HepG2 (cell line): ENCODE measurements at regions not wholly inside any gene's neighbourhood (a gene's known extent, or its start where the extent isn't known, plus 50 kb on each side); places are given as distances from the start of the nearest gene placed in this dataset.

Experiments
- BRCA1 ChIP-seq: sonication (generic); formaldehyde crosslinking; IDR thresholded peaks from 2 replicates; pipeline ENCODE4 v1.4.0; 2020; ENCODE audit warnings: missing genetic modification reagents
- EP300 ChIP-seq, 3 experiments: sonication (generic) in 1 of 3; formaldehyde crosslinking in 1 of 3; IDR thresholded peaks; 2 replicates each; pipeline versions ENCODE4 v1.5.1 to v1.6.1; 2011 to 2020; ENCODE audit warnings: low read depth in 2 of 3, low read length in 2 of 3, borderline replicate concordance in 1 of 3, improper control_type of control experiment in 1 of 3, mild to moderate bottlenecking in 1 of 3, missing genetic modification reagents in 1 of 3, moderate library complexity in 1 of 3
- JUND ChIP-seq: sonication (generic); formaldehyde crosslinking; IDR thresholded peaks from 2 replicates; pipeline ENCODE4 v1.8.0; 2022; ENCODE audit warnings: mild to moderate bottlenecking, missing genetic modification reagents
- KLF13 ChIP-seq: sonication (generic); formaldehyde crosslinking; IDR thresholded peaks from 2 replicates; pipeline ENCODE4 v1.4.0; 2020; ENCODE audit warnings: mild to moderate bottlenecking, missing genetic modification reagents
- KLF6 ChIP-seq: IDR thresholded peaks from 2 replicates; pipeline ENCODE4 v1.8.0; 2016; ENCODE audit warnings: missing biosample characterization, missing genetic modification reagents
- MYNN ChIP-seq: sonication (generic); formaldehyde crosslinking; IDR thresholded peaks from 2 replicates; pipeline ENCODE4 v1.4.0; 2020; ENCODE audit warnings: mild to moderate bottlenecking, low read depth, missing genetic modification reagents
- SMC3 ChIP-seq: IDR thresholded peaks from 2 replicates; pipeline ENCODE4 v1.6.1; 2011; ENCODE audit warnings: low read length, improper control_type of control experiment
- ZNF232 ChIP-seq: sonication (generic); formaldehyde crosslinking; IDR thresholded peaks from 2 replicates; pipeline ENCODE4 v1.4.0; 2020; ENCODE audit warnings: missing genetic modification reagents, borderline replicate concordance
- ZNF350 ChIP-seq: sonication (generic); formaldehyde crosslinking; IDR thresholded peaks from 2 replicates; pipeline ENCODE4 v1.4.0; 2020; ENCODE audit warnings: mild to moderate bottlenecking, low read depth, missing genetic modification reagents, borderline replicate concordance
- ZNF558 ChIP-seq: sonication (generic); formaldehyde crosslinking; IDR thresholded peaks from 2 replicates; pipeline ENCODE4 v1.9.0; 2022; ENCODE audit warnings: mild to moderate bottlenecking, missing genetic modification reagents, borderline replicate concordance
- TF ChIP-seq, protein P1 (sequence below): sonication (generic); formaldehyde crosslinking; IDR thresholded peaks from 2 replicates; pipeline ENCODE4 v1.5.0; 2020; ENCODE audit warnings: mild to moderate bottlenecking, missing genetic modification reagents, moderate library complexity
- TF ChIP-seq, protein P2 (sequence below): IDR thresholded peaks from 2 replicates; pipeline ENCODE4 v1.6.1; 2016
- TF ChIP-seq, protein P3 (sequence below): sonication (generic); formaldehyde crosslinking; IDR thresholded peaks from 2 replicates; pipeline ENCODE4 v1.9.0; 2022; ENCODE audit warnings: low read depth, missing genetic modification reagents

DNA sequence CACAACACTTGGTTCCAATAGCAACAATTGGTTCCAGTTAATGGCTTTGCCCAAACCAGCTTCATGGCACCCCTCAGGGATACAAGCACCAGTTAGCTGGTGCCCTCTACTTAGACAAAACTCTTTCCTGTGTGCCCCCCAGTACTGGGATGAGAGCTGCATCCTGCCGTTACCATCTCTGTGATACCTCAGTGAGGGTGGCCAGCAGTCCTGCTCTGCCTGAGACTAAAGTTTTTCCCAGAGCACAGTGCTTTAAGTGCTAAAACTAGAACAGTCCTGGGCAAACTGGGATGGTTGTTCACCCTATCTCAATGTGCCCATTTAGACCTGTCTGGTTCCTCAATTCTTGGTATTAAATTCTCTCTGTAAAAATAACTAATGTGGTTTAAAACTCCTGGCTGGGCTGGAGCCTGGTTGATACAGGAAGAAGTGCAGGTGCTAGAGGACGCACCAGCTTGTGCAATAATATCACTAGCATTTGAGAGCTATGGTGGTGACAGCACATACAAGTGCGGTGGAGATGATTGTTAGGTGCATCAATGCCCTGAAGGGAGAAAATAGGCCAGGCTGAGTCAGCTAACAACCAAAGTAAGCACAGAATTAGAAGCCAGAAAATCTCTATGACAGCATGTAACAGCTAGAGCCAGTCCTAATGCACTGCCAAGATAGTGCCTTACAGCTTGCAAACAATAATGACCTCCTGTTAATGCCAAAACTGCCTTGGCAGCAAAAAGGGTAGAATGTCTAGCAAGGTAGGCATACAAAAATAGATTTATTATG, 179.8 kb upstream of the GALNT2 start:
- TF ChIP-seq MYNN (no peak), SMC3 (no peak), BRCA1 (CRISPR knock-in tag) (no peak), KLF13 (CRISPR knock-in tag) (no peak), JUND (CRISPR knock-in tag) (no peak), ZNF558 (CRISPR knock-in tag) (no peak), ZNF350 (CRISPR knock-in tag) (no peak), ZNF232 (CRISPR knock-in tag) (no peak), EP300 (IDR thresholded peaks at IDR 0.05; ENCODE audit: low read depth in 2 of 2, low read length in 2 of 2) (no peak), EP300 (CRISPR knock-in tag; IDR thresholded peaks at IDR 0.05; ENCODE audit: borderline replicate concordance) (no peak), KLF6 (CRISPR knock-in tag) (no peak)
- TF ChIP-seq, protein P1, sequence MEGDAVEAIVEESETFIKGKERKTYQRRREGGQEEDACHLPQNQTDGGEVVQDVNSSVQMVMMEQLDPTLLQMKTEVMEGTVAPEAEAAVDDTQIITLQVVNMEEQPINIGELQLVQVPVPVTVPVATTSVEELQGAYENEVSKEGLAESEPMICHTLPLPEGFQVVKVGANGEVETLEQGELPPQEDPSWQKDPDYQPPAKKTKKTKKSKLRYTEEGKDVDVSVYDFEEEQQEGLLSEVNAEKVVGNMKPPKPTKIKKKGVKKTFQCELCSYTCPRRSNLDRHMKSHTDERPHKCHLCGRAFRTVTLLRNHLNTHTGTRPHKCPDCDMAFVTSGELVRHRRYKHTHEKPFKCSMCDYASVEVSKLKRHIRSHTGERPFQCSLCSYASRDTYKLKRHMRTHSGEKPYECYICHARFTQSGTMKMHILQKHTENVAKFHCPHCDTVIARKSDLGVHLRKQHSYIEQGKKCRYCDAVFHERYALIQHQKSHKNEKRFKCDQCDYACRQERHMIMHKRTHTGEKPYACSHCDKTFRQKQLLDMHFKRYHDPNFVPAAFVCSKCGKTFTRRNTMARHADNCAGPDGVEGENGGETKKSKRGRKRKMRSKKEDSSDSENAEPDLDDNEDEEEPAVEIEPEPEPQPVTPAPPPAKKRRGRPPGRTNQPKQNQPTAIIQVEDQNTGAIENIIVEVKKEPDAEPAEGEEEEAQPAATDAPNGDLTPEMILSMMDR (CRISPR knock-in tag) = no peak
- TF ChIP-seq, protein P2, sequence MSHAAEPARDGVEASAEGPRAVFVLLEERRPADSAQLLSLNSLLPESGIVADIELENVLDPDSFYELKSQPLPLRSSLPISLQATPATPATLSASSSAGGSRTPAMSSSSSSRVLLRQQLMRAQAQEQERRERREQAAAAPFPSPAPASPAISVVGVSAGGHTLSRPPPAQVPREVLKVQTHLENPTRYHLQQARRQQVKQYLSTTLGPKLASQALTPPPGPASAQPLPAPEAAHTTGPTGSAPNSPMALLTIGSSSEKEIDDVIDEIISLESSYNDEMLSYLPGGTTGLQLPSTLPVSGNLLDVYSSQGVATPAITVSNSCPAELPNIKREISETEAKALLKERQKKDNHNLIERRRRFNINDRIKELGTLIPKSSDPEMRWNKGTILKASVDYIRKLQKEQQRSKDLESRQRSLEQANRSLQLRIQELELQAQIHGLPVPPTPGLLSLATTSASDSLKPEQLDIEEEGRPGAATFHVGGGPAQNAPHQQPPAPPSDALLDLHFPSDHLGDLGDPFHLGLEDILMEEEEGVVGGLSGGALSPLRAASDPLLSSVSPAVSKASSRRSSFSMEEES (CRISPR knock-in tag) = no peak
- TF ChIP-seq, protein P3, sequence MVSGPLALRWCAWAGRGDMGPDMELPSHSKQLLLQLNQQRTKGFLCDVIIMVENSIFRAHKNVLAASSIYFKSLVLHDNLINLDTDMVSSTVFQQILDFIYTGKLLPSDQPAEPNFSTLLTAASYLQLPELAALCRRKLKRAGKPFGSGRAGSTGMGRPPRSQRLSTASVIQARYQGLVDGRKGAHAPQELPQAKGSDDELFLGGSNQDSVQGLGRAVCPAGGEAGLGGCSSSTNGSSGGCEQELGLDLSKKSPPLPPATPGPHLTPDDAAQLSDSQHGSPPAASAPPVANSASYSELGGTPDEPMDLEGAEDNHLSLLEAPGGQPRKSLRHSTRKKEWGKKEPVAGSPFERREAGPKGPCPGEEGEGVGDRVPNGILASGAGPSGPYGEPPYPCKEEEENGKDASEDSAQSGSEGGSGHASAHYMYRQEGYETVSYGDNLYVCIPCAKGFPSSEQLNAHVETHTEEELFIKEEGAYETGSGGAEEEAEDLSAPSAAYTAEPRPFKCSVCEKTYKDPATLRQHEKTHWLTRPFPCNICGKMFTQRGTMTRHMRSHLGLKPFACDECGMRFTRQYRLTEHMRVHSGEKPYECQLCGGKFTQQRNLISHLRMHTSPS (CRISPR knock-in tag) = no peak
